ENCODE measurements at regions not wholly inside any gene's neighbourhood (a gene's known extent, or its start where the extent isn't known, plus 50 kb on each side); places are given as distances from the start of the nearest gene placed in this dataset.

DNA sequence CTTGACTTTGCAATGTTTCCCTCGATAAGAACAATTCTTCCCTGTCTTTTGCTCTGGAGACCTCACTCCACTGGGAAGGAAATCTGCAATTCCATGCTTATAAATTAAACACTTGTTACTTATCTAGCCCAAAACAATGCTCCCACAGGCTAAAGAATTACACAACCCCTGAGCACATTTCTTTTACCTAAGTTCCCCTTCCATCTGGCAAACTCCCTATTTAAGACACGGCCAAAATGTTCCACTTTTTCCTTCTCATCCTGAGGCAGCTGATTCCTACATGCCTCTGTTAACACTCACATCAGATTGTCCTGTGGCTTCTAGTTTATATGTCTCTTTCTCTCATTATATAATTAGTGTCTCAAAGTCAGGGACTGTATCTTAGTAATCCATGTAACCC, 211.7 kb downstream of the COX18 start:
- Histone ChIP-seq H3K4me1 (replicated peaks in 1 of 2; ENCODE audit: control insufficient read depth in 2 of 2, insufficient read depth in 2 of 2, low read length in 2 of 2) (no peaks in the 10 kb centered on the region), H3K9me1 (ENCODE audit: control insufficient read depth, insufficient read depth, low read length) (no peaks in the 10 kb centered on the region), H3K79me2 (ENCODE audit: control insufficient read depth, insufficient read depth, low read length) (no peaks in the 10 kb centered on the region), H3K4me3 (no peak overlapping the region), H3K9ac (ENCODE audit: insufficient read depth in 1 of 2, low read depth in 2 of 2, low read length in 2 of 2) (no peak overlapping the region), H4K20me1 (replicated peaks; ENCODE audit: control insufficient read depth, insufficient read depth, low read length) (no peaks in the 10 kb centered on the region), H3K27ac (ENCODE audit: extremely low read depth, low read depth, low read length) (no peak overlapping the region), H2AFZ (ENCODE audit: low read depth, low read length) (no peak overlapping the region), H3K9me3 (replicated peaks; ENCODE audit: control insufficient read depth, insufficient read depth, low read depth, low read length) (no peaks in the 10 kb centered on the region), H3K4me2 (ENCODE audit: insufficient read depth, low read length) (no peak overlapping the region), H3K36me3 (ENCODE audit: control insufficient read depth, insufficient read depth, low read length) (no peaks in the 10 kb centered on the region), H3K27me3 (ENCODE audit: control insufficient read depth in 2 of 2, insufficient read depth in 2 of 2, low read length in 2 of 2) (no peaks in the 10 kb centered on the region)
- intact Hi-C loops (cut with micrococcal nuclease) (no loop called here), in situ Hi-C loops (cut with MboI) (no loop called here)
- DNase-seq (ENCODE audit: extremely low read depth in 1 of 4, low spot score in 3 of 4) (no peak), ATAC-seq (no peak), FAIRE-seq (no peak)
- ChIA-PET CTCF (ENCODE audit: low intra/inter-chr PET ratio) (no interaction called here), POLR2A (no interaction called here)
- 4% methylated on average over 2 of the region's 2 CpGs for WGBS (ENCODE audit: insufficient coverage, low coverage, missing lambda C conversion rate)
- TF ChIP-seq, protein P1, sequence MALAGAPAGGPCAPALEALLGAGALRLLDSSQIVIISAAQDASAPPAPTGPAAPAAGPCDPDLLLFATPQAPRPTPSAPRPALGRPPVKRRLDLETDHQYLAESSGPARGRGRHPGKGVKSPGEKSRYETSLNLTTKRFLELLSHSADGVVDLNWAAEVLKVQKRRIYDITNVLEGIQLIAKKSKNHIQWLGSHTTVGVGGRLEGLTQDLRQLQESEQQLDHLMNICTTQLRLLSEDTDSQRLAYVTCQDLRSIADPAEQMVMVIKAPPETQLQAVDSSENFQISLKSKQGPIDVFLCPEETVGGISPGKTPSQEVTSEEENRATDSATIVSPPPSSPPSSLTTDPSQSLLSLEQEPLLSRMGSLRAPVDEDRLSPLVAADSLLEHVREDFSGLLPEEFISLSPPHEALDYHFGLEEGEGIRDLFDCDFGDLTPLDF (CRISPR knock-in tag; IDR thresholded peaks at IDR 0.05): no peak
- TF ChIP-seq ZNF57 (CRISPR knock-in tag; IDR thresholded peaks at IDR 0.05) (no peak), ZSCAN29 (IDR thresholded peaks at IDR 0.05) (no peak), CREBBP (IDR thresholded peaks at IDR 0.05; ENCODE audit: low read depth, low read length) (no peak), ILF3 (IDR thresholded peaks at IDR 0.05; ENCODE audit: borderline replicate concordance) (no peak), SAP30 (IDR thresholded peaks at IDR 0.05; ENCODE audit: borderline replicate concordance, insufficient read depth, low read depth, low read length, poor library complexity, severe bottlenecking) (no peak), ZNF165 (CRISPR knock-in tag; IDR thresholded peaks at IDR 0.05; ENCODE audit: borderline replicate concordance) (no peak), RFX5 (IDR thresholded peaks at IDR 0.05; ENCODE audit: low read depth, low read length) (no peak)
- TF ChIP-seq, protein P2, sequence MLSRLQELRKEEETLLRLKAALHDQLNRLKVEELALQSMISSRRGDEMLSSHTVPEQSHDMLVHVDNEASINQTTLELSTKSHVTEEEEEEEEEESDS (CRISPR knock-in tag; IDR thresholded peaks at IDR 0.05): no peak
- TF ChIP-seq, protein P3, sequence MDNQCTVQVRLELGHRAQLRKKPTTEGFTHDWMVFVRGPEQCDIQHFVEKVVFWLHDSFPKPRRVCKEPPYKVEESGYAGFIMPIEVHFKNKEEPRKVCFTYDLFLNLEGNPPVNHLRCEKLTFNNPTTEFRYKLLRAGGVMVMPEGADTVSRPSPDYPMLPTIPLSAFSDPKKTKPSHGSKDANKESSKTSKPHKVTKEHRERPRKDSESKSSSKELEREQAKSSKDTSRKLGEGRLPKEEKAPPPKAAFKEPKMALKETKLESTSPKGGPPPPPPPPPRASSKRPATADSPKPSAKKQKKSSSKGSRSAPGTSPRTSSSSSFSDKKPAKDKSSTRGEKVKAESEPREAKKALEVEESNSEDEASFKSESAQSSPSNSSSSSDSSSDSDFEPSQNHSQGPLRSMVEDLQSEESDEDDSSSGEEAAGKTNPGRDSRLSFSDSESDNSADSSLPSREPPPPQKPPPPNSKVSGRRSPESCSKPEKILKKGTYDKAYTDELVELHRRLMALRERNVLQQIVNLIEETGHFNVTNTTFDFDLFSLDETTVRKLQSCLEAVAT (IDR thresholded peaks at IDR 0.05): no peak
- TF ChIP-seq, protein P4, sequence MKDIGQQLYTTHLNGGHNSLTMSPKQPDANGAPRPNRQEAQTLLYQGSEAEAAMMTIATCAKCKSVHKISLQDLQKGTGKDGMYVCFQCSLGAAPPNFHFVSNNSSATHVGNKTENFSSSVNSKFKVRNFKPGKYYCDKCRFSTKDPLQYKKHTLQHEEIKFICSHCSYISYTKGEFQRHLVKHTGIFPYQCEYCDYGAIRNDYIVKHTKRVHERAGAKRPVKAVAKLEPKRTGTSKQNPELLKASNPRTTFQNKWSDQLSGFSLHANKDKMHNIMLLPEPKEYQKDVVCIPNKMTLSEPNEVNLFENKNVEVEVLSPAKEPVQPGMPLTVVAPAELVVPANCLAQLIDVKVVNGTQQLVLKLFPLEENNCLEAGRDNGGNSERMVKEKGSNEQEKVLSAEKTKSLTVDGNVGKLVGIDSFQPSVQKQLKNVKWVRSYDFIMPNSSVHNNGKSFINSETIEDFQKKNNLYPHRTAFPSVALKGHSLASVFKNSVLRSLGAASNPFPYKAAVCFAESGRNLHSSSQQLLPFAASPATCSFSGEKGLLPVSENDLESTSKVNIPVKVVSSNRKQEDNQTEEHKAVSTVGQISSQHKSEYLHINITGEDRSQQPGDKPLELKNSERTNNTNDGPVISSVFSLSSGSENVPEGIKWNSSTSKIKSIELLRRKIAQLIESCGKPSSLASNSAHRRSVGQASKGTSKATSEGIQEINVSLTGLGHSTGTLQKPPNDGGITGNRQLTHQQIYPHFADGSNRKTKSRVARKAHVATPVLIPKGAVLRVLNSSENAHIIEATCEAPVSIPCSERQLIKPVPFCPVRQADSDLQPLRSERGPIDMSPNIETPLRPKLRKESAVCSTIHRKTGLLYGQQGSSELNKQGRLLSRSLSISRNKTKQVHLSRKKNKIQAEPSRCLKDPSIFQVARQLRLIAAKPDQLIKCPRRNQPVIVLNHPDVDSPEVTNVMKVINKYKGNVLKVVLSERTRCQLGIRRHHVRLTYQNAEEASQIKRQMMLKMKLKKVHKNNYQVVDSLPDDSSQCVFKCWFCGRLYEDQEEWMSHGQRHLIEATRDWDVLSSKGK (CRISPR knock-in tag; IDR thresholded peaks at IDR 0.05): no peak
- no TSS peak for BruUV-seq (replicated peaks)
